CD4-positive, alpha-beta T cell treated with Interleukin-4 for 4 hours (primary cell): ENCODE measurements at regions not wholly inside any gene's neighbourhood (a gene's known extent, or its start where the extent isn't known, plus 50 kb on each side); places are given as distances from the start of the nearest gene placed in this dataset.

ENCODE experiments used
- DNase-seq: peaks from one replicate; pipeline ENCODE4 v3.0.0-alpha.2; 2020

DNA sequence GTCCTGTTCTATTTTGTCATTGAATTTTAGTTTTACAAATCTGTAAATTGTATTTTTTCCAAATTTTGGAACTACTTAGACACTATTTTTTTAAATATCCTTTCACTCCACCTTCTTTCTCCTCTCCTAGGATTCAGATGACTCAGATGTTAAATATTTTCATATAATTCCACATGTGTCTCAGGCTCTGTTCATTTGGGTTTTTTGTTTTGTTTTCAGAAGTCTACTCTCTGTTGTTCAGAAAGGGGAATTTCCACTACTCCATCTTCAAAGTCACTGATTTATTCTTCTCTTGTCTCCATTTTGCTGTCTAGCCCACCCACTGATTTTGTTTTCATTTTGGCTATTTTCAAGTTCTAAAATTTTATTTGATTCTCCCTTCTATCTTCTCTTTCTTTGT is 264.0 kb upstream of the SLIT2 start:
- no peak for DNase-seq

DNA sequence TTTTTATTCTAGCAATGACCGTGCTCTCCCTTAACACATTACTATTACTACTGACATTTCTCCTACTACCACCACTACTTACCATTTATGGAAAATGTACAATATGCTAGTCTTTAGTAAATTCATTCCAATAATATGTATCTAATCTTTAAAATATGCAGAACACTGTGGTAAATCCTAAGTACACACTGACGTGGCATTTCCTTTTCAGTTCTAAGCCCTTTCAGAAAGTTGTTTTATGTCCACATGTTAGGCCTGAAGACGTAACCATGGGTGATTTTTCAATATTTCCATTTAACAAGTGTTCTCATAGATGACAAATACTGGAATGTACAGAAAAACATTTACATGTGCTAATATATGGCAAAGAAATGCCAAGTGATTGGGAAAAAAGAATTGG is 268.6 kb upstream of the SLIT2 start:
- DNase-seq = no peak

DNA sequence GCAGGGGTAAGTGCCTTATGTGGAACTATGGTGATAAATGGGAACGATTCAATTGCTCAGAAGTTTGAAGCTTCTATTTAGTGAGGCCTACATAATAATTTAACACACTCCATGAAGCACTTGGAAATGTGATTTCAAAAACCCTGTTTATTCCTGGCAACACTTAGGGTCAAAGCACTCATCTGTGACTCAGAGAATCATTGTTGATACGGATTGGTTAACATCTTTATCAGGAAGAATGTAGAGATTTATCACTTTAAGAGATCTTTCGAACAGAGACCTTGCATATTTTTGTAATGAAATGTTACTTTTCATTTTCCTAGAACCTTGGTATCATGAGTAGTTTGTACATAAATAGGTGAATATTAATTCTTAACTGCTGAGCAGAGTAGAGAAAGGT is 269.1 kb upstream of the SLIT2 start:
- no peak for DNase-seq

DNA sequence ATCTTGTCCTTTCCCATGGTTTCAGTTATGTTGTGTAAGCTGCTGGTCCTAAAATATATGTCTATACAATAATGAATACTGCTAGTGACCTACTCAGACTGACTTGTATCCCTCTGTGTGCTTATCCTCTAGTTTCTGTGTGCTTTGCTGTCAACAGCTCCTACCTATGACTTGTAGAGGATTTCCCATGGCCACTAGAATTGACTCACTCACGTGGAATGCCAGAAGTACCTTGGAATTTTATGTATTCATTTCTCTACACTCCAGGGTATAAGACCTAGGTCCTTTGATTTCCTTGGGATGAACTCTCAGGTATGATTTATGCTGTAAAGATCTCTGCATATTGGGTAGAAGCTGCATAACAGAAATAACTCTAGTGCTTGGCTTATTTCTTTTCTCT is 279.9 kb upstream of the SLIT2 start:
- DNase-seq = no peak

DNA sequence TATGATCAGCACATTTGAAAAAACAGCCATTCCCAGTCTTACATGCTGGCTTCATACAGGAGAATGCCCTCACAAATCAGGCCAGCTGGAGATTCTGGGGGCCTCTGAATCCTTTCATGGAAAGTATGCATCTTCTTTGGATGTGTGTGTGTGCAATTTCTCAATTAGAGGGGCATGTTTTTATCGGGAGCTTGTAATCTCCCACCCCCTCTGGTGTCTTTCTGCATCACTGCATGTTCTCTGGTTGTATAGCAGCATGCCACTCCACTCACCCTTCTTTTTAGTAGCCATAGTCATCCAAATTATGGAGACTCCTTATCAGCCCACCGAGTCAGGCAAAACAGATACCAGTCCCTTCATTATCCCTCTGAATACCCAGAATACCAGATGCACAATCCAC is 282.2 kb upstream of the SLIT2 start:
- no peak for DNase-seq

DNA sequence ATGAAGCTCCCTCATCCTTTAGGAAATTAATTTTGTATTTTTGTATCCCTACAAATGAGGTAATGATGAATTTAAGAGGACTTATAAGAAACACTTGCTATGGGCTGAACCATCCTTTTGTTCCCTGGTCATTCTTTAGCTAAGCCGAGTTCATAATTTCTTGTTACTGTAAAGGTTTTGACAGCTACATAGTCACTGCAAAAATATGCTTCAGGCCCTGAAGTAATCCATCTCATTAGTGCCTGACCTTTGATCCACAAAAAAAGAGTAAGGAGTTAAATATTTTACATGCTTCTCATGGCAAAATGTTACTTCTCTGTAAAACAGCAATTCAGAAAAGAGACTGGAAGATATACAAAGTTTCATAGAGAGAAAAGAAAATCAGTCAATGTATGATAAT is 290.6 kb upstream of the SLIT2 start:
- no peak for DNase-seq

DNA sequence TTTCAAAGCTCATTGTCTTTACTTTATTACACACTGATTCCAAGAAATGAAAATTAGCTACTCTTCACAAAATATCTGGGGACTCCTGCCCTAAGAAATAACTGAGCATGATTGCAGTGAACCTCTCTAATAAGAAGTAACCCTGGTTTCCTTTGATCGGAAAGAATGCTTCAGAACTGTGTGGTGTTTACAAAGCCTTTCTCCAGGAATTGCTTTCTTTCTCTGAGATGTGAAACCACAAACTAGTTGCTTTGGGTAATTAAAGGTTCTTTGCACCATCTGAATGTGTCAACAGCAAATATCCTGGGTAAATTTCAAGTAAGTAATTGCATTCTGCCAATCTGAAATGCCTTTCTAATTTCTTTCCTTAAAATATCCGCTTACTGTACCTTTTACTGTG is 292.9 kb upstream of the SLIT2 start:
- no peak for DNase-seq

DNA sequence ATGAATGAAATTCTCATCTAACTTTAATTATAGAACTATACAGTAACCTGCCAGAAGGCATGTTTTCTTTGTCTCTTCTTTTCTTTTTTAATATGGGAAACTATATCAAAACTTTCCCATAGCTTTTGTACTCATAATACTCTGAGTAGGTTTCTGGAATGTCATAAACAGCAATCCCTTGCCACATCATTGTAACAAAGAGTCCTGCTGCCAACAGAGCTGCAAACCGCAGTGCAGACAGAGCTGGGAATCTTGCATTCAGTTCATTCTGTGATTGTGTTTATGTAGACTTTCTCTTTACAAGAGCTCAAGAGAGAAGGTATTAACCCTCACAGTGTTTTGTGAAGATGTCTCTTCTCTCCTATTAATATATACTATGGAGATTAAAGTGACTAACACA is 304.4 kb upstream of the SLIT2 start:
- DNase-seq = no peak

DNA sequence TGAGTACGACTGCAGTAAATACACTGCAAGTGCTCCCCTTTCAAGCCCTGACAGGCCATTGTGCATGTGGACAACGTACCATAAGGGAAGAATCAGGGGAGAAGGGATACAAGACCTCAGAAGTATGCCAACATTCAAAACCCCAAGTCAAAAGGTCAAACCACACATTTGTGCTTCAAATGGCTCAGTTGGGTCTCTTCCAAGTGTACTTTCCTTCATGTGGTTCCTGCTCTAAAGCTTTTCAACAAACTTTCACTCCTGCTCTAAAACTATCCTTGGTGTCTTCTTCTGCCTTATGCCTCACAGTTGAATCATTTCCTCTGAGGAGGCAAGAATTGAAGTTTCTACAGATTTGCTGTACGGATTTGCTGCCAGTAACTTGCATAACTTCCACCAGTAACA is 305.7 kb upstream of the SLIT2 start:
- DNase-seq = no peak

DNA sequence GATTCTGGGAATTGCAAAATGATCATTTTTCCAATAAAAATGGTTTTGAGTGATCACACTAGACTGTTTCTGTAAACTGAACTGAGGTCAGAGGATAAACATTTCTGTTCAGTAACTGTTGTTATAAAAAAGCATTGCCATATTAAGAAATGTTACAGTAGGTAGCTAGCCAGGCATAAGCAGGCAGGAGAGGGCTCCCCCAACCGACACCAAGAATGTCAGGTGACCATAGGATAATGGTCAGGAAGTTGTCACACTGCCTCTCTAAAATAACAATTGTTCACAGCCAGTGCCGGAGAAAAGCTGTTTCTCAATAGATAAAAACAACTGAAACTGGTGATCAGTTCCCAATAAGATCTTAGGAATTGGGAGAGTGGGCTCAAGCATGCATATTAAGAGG is 306.2 kb upstream of the SLIT2 start:
- no peak for DNase-seq

DNA sequence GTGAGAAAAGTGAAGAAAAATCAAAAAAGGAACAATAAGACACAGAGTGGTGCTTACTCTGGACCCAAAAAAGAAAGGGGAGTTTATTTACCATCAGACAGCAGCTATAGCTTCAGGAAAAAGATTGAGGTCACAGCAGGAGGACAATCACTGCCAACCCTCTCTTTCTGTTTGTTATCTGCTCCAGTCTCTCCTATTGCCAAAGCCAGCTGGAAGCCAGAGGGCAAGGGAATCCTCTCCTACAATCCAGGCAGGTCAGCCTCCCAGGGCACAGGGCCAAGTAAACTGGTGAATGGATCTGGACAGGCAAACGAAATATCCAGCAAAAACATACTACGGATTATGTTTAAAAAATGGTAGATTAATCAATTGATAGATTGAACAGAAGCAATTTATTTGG is 306.9 kb upstream of the SLIT2 start:
- no peak for DNase-seq

DNA sequence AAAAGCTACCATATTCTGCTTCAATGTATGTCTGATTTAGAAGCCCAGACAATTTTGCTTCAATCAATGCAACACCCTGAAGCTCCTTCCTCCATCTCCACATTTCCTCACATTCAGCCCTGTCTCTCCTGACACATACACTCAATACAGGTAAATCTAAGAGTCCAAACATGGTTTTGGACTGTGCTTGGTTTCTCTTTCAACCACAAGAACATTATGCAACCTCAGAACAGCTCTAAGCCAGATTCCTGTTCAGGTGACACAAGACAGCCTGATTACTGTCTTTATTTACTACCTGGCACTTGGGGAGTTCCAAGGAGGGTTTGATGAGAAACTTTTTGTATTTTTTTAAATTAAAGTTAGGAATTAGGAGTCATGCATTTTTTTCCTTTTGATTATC is 307.5 kb upstream of the SLIT2 start:
- DNase-seq = no peak

DNA sequence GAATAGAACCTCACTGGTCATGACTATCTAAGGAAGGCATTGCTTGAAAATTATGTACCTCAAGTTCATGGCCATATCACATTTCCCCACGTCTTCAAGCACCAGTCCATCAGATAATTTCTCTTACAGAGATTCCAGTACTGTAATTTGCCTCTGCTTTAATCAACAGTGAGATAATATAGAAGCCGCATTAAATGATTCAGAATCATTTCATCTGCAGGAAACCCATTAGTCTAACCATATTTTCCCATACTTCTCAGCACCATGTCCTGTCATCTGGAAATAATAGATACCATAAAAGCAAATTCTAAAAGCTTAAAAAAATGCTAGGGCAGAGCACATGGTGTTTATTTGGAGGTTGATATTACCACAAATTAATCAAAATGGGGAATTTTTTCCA is 310.3 kb upstream of the SLIT2 start:
- no peak for DNase-seq

DNA sequence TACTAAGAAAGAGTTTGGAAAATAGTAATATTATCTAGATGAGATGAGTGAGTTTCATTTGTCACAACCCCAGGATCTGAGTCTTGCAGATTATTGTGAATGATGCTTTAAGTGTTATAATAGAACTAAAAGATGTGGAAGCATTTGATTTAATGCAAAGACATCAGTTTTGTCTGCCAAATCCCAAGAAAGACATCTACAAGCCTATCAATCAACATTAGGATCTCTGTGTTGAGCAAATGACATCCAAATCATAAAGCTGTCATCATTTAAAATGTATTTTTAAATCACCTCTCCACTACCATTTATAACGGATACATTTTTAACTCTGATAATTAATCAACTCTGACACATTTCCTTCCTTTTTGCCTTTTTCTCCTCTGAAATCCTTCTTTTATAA is 310.8 kb upstream of the SLIT2 start:
- DNase-seq = no peak

DNA sequence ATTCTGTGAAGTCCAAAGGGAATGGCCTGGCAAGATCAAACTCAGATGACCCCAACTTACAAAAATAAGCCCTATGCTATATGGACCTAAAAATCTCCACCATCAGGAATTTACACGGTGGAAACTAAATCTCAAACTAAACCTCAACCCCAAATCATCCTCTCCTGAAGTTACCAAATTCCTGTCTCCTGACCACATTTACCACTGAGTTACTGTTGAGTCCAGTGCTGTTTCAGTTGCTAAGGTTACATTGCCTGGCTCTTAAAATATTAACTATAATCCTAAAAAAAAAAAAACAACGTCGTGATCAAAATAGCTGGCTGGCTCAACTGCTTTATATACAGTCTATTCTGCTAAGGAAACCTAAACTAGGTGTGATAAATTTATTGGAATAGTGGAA is 315.2 kb upstream of the SLIT2 start:
- DNase-seq = no peak

DNA sequence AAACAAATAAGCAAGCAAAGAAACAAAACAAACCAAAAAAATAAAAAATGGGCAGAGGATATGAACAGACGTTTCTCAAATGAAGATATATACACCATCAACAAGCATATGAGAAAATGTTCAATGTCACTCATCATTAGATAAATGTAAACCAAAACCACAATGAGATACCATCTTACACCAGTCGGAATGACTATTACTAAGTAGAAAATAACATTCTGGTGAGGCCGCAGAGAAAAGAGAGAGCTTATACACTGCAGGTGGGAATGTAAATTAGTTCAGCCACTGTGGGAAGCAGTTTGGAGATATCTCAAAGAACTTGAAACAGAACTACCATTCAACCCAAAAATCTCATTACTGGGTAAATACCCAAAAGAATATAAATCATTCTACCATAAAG is 321.0 kb upstream of the SLIT2 start:
- no peak for DNase-seq

DNA sequence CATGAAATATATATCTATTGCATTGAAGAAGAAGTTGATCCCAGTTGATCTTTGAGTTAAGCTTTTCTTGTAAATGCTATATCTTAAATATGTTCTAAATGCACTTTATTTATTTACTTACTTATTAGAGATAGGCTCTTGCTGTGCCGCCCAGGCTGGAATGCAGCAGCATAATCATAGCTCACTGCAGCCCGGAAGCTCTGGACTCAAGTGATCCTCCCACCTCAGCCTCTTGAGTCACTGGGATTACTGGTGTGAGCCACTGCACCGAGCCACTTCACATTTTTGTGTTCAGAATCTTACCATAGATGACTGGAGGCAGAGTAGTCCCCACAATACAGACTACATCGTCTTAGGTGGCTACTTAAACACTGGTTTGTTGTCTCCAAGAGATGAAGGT is 324.3 kb upstream of the SLIT2 start:
- DNase-seq = no peak

DNA sequence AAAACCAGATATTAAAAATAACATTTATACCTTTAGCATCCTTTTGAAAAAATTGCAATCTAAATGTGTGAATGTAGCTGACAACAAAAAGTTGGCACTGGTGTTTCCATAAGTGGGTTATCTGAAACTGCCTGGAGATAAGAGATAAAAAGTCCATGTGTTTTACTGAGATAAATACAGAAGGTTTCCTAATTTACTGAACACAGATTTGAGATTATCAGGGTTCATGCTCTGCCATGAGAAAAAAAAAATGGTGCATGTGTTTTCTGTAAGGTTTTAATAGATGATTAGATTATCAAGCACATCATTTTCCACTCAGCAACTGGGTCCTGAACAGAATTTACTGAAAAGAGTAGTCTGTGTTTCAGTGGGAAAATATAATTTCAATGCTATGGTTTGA is 326.2 kb upstream of the SLIT2 start:
- no peak for DNase-seq

DNA sequence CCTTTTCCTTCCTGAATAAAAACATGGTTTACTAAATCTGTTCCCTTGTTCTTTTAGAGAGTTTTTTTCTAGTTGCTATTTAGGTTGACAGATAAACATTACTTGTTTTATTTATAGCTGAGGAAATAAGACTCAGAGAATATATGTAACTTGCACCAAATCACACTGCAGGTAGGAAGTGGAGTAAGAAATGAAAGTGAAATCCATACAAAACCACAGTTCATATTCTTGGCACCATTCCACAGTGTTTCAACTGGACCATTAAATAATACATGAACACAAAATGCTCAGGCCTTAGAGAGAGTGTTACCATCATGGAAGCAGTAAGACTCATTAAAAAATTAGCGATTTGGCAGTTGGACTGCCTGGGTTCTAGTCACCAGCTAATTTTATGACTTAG is 326.9 kb upstream of the SLIT2 start:
- no peak for DNase-seq

DNA sequence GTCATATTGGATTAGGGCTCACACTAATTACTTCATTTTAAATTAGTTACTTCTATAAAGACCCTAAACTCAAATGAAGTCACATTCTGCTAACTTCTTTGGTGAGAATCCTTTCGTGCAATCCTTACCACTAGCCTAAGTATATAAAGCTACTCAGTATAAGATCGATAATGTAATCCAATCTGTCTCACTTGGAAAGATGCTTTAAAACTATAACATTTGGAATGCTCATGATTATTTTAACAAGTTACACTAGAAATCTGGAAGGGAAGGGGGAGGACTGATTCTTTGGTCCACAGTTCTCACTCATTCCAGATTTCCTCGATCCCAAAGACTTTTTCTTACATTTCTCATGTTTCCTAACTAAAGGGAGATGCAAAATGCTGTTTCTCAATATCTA is 336.4 kb upstream of the SLIT2 start:
- DNase-seq = no peak

DNA sequence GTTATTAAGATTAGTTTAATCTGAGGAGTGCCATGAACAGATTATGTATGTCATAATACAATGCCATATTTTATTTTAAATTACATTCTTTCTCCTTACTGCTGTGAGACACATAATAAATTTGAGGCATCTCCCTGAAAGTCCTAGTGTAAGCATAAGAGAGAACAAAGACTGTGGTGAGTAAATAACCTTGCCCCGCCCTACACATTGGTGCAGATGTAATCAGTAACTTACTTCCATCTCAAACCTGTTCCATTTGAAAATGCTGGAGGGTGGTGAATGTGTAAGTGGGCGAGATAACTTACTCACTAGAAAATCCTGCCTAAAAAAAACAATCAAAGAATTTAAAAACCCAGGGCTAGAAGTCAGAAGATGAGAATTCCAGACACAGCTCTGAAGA is 338.1 kb upstream of the SLIT2 start:
- DNase-seq = no peak

DNA sequence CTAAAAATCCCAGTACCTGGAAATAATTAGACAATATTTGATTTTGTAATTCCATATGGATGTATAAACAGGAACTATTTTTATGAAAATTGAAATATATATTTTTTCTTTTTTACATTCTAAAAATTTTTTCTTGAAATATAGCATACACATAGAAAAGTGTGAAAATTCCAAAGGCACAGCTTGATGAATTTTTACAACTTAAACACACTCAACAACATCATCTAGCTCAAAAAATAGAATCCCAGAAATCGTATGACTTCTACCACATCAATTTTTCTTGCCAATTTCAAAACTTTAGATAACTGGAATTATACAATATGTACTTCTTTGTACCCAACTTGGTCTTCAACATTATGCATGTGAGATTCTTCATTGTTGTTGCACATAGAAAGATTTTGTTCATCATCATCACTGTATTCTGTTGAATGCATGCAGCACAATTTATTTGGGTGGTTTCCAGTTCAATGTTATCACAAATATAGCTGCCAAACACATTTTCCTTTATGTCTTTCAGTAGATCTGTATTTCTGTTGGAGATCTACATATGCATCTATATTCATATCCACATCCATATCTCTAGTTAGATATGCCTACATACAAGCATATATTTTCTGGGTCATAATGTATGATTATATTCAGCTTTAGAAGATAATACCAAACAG is 340.7 kb upstream of the SLIT2 start:
- DNase-seq = no peak

DNA sequence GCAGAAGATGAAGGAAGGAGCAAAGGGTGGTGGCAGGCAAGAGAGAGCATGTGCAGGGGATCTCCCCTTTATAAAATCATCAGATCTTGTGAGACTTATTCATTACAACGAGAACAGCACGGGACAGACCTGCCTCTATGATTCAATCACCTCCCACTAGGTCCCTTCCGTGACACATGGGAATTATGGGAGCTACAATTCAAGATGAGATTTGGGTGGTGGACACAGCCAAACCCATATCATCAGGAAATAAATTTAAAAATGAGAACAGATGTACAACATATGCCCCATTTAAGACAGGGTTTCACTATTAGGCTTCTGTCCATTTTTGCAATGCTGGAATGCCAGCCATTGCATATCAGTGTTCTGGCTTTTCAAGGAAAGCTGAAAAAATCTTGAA is 346.7 kb upstream of the SLIT2 start:
- no peak for DNase-seq

DNA sequence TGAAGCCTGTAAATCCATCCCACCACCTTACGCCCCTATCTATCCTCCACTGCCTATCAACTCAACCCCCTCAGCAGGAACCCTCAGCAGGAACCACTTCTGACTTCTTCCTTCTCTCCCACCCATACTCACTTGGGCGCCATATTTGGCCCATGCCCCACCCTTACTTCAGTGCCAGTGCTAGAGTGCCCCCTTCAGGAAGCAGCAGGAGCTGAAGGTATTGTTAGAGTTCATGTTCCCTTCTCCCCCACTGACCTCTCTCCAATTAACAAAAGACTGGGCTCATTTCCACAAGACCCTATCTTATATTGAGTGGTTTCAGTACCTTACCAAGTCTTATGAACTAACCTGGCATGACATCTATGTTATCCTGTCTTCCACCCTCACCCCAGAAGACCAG is 363.1 kb upstream of the SLIT2 start:
- no peak for DNase-seq

DNA sequence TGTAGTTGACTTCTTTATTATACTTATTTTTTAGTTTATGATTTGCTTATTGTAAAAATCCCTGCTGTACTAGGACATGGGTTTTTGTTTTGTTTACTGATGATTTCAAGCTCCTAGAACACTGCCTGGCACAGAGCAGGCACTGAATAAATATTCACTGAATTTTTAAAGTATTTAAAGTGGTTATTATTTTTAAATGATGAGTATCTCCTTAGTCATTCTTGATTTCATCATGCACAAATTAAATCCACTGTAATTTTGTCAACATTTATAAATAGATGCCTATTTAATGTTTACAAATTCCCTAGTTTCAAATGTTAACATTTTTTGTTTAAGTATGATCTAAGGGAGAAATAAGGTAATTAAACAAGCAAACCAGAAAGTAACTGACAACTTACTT is 367.9 kb upstream of the SLIT2 start:
- no peak for DNase-seq

DNA sequence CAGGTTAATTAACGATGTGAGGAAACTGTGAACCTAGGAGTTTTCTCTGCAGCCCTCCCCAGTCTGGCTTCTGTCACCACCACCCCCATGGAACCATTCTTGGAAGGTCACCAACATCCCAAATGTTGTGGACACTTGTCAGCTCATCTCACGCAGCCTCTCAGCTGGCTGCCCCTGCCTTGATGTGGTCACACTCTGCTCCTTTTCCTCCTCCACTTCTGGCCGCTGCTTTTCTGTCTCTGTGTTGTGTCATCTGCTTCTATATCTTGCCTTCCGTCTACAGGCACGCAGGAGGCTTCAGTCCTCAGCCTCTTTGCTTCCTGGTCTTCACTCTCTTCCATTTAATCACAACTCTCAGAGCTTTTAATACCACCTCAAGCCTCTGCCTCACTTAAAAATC is 371.5 kb upstream of the SLIT2 start:
- no peak for DNase-seq
